IPS DF 6.9 (cell line): ENCODE measurements at regions not wholly inside any gene's neighbourhood (a gene's known extent, or its start where the extent isn't known, plus 50 kb on each side); places are given as distances from the start of the nearest gene placed in this dataset.

ENCODE experiments used
- DNase-seq: peaks from one replicate; pipeline ENCODE4 v3.0.0-alpha.2; 2013; ENCODE audit warnings: low read depth, low spot score
- H3K27ac ChIP-seq: one replicate; pipeline ENCODE4 v1.5.1; 2013; ENCODE audit warnings: low read length, control low read depth
- H3K27me3 ChIP-seq: 2 replicates; pipeline ENCODE4 v1.6.1; 2013; ENCODE audit warnings: mild to moderate bottlenecking, low read length; ENCODE audit not compliant: control insufficient read depth, insufficient read depth
- H3K36me3 ChIP-seq: 2 replicates; pipeline ENCODE4 v1.6.1; 2013; ENCODE audit warnings: low read length; ENCODE audit not compliant: control insufficient read depth, insufficient read depth
- H3K4me1 ChIP-seq: 2 replicates; pipeline ENCODE4 v1.6.1; 2013; ENCODE audit warnings: low read length; ENCODE audit not compliant: control insufficient read depth, insufficient read depth
- H3K4me3 ChIP-seq: 2 replicates; pipeline ENCODE4 v1.5.1; 2013; ENCODE audit warnings: mild to moderate bottlenecking, low read length
- H3K9me3 ChIP-seq: 2 replicates; pipeline ENCODE4 v1.6.1; 2013; ENCODE audit warnings: low read length, inconsistent platforms; ENCODE audit not compliant: control insufficient read depth, insufficient read depth
- WGBS: extraction: QIAGEN DNeasy Blood & Tissue Kit; methylation state at CpG from one replicate; pipeline ENCODE4 v1.1.7; 2013; ENCODE audit warnings: mixed read lengths, missing lambda C conversion rate; ENCODE audit not compliant: insufficient read length, insufficient coverage; 5-methylcytosine and 5-hydroxymethylcytosine counted together

DNA sequence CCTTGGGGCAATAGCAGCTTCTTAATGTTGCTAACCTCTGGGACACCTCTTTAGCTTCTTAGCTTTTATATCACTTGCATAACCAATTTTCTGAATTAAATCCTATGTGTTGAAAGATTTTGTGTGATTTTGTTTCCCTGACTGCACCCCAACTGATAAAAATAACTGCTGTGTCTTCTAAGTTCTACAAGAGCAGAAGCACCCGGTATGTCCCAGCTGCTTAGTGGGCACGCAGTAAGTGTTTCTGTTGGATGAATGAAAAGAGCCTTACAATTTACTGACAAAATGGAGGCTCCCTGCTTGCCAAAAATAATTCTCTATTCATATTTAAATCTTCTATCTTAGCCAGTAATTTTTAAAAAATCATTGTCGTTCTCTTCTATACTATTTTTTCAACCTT lies 53.1 kb upstream of the GALNT5 start:
- Histone ChIP-seq H3K36me3 (no peaks in the 10 kb centered on the region), H3K9me3 (no peaks in the 10 kb centered on the region), H3K27ac (no peak overlapping the region), H3K27me3 (no peaks in the 10 kb centered on the region), H3K4me1 (no peaks in the 10 kb centered on the region), H3K4me3 (no peak overlapping the region)
- WGBS = 100% methylated on average over 1 of the region's 3 CpGs
- DNase-seq = no peak

- no peak for DNase-seq
- H3K4me3 ChIP-seq = no peak overlapping the region
- H3K27ac ChIP-seq = no peak overlapping the region
- no peaks in the 10 kb centered on the region for H3K4me1 ChIP-seq
- no peaks in the 10 kb centered on the region for H3K36me3 ChIP-seq
- H3K9me3 ChIP-seq = no peaks in the 10 kb centered on the region
- H3K27me3 ChIP-seq = no peaks in the 10 kb centered on the region
- no CpG with 5 or more reads among the region's 3 CpGs for whole genome bisulfite sequencing
Measured at GRCh38 chr2:157206916-157207315, 50.6 kb upstream of the GALNT5 start.
